T-helper 17 cell (primary cell): ENCODE measurements at regions not wholly inside any gene's neighbourhood (a gene's known extent, or its start where the extent isn't known, plus 50 kb on each side); places are given as distances from the start of the nearest gene placed in this dataset.
"Not testable (repeated sequence)": the region's sequence is repeated elsewhere in the genome, so short reads cannot be mapped to it uniquely, and the experiment has no call there.

Experiments
- ATAC-seq: fragments of 150-1000 bp; cut with Tn5 transposase; 2 replicates; pipeline ENCODE4 v1.10.0; 2021; ENCODE audit warnings: mild to moderate bottlenecking, moderate library complexity
- DNase-seq, 3 donors: peaks; one replicate each; pipeline versions ENCODE4 v3.0.0 to v3.0.0-alpha.2; 2020 to 2021
- H3K9me3 ChIP-seq: one replicate; pipeline ENCODE4 v1.7.0; 2013; ENCODE audit warnings: low read length, mild to moderate bottlenecking; ENCODE audit not compliant: control insufficient read depth, poor library complexity, severe bottlenecking
- H3K27ac Mint-ChIP-seq: one replicate; pipeline ENCODE4 v1.8.0; 2022; ENCODE audit warnings: mild to moderate bottlenecking, moderate library complexity, mixed read lengths
- H3K27me3 Mint-ChIP-seq: one replicate; pipeline ENCODE4 v1.8.0; 2022; ENCODE audit warnings: mixed read lengths
- H3K36me3 Mint-ChIP-seq: one replicate; pipeline ENCODE4 v1.8.0; 2022; ENCODE audit warnings: low read depth, mixed read lengths
- H3K4me1 Mint-ChIP-seq: one replicate; pipeline ENCODE4 v1.8.0; 2022; ENCODE audit warnings: mild to moderate bottlenecking, mixed read lengths
- H3K4me3 Mint-ChIP-seq: one replicate; pipeline ENCODE4 v1.8.0; 2022; ENCODE audit warnings: mild to moderate bottlenecking, moderate library complexity, mixed read lengths

- Mint-ChIP-seq H3K4me3 (no peak overlapping the region), H3K27me3 (no peaks in the 10 kb centered on the region), H3K36me3 (no peaks in the 10 kb centered on the region), H3K27ac (no peak overlapping the region), H3K4me1 (no peaks in the 10 kb centered on the region)
- ATAC-seq (no peak), DNase-seq (no peak)
- H3K9me3 ChIP-seq: no peaks in the 10 kb centered on the region
Observed at GRCh38 chr10:81575036-81575435, 300.0 kb upstream of the NRG3 start.

- no peaks in the 10 kb centered on the region for H3K27me3 Mint-ChIP-seq
- no peaks in the 10 kb centered on the region for H3K9me3 ChIP-seq
- no peak for ATAC-seq
- DNase-seq: no peak
- no peak overlapping the region for H3K27ac Mint-ChIP-seq
- no peaks in the 10 kb centered on the region for H3K36me3 Mint-ChIP-seq
- no peak overlapping the region for H3K4me3 Mint-ChIP-seq
- H3K4me1 Mint-ChIP-seq: no peaks in the 10 kb centered on the region
Observed at GRCh38 chr10:81576336-81576735, 298.7 kb upstream of the NRG3 start.

DNA sequence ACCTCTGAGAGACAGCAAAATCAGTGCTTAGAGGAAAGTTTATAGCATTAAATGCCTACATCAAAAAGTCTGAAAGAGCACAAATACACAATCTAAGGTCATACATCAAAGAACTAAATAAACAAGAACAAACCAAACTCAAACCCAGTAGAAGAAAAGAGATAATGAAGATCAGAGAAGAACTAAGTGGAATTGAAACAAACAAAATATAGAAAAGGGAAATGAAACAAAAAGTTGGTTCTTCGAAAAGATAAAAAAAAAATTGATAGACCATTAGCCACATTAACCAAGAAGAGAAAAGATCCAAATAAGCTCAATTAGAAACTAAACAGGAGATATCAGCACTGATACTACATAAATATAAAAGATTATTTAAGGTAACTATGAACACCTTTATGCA is 280.0 kb upstream of the NRG3 start:
- no peaks in the 10 kb centered on the region for H3K36me3 Mint-ChIP-seq
- ATAC-seq (no peak), DNase-seq (no peak)
- no peak overlapping the region for H3K27ac Mint-ChIP-seq
- H3K27me3 Mint-ChIP-seq: no peaks in the 10 kb centered on the region
- no peaks in the 10 kb centered on the region for H3K9me3 ChIP-seq
- H3K4me3 Mint-ChIP-seq: no peak overlapping the region
- no peaks in the 10 kb centered on the region for H3K4me1 Mint-ChIP-seq

GRCh38 chr10:81600185-81600584 is 274.8 kb upstream of the NRG3 start:
- DNase-seq: no peak
- no peaks in the 10 kb centered on the region for H3K4me1 Mint-ChIP-seq
- no peaks in the 10 kb centered on the region for H3K9me3 ChIP-seq
- H3K27me3 Mint-ChIP-seq: no peaks in the 10 kb centered on the region
- no peaks in the 10 kb centered on the region for H3K36me3 Mint-ChIP-seq
- H3K27ac Mint-ChIP-seq: no peak overlapping the region
- ATAC-seq: no peak
- H3K4me3 Mint-ChIP-seq: no peak overlapping the region

DNA sequence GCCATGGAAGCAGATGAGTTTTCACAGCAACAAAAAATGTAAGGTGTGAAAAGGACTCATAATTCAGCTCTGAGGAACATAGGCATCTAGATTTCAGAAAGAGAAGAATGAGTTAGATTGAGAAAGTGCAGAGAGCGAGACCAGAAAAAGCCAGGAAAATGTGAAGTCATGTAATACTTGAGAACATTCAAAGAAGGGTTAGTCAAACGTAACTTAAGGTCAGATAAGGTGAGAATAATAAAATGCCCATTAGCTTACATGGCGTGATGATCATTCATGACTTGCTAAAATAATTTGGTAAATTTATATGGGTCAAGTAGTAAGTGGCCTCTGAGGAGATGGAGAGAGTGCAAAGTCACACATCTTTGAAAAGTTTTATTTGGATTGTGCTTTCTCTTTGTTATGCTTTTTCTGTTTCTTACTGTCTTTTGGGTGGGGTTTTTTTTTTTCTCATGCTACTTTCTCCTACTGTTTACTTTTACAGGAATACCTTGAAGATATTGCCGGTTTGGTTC is 271.8 kb upstream of the NRG3 start:
- no peak overlapping the region for H3K27ac Mint-ChIP-seq
- no peaks in the 10 kb centered on the region for H3K9me3 ChIP-seq
- no peak overlapping the region for H3K4me3 Mint-ChIP-seq
- no peaks in the 10 kb centered on the region for H3K36me3 Mint-ChIP-seq
- ATAC-seq (no peak), DNase-seq (no peak)
- no peaks in the 10 kb centered on the region for H3K4me1 Mint-ChIP-seq
- no peaks in the 10 kb centered on the region for H3K27me3 Mint-ChIP-seq

DNA sequence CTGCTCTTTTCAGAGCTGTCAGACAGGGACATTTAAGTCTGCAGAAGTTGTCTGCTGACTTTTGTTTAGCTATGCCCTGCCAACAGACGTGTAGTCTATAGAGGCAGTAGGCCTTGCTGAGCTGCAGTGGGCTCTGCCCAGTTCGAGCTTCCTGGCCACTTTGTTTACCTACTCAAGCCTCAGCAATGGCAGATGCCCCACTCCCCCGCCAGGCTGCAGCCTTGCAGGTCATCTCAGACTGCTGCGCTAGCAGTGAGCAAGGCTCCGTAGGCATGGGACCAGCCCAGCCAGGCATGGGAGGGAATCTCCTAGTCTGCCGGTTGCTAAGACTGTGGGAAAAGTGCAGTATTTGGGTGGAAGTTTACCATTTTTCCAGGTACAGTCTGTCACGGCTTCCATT is 230.5 kb upstream of the NRG3 start:
- H3K27ac Mint-ChIP-seq, H3K4me3 Mint-ChIP-seq, H3K9me3 ChIP-seq, H3K36me3 Mint-ChIP-seq, ATAC-seq, H3K27me3 Mint-ChIP-seq, DNase-seq, H3K4me1 Mint-ChIP-seq: not testable (repeated sequence)

DNA sequence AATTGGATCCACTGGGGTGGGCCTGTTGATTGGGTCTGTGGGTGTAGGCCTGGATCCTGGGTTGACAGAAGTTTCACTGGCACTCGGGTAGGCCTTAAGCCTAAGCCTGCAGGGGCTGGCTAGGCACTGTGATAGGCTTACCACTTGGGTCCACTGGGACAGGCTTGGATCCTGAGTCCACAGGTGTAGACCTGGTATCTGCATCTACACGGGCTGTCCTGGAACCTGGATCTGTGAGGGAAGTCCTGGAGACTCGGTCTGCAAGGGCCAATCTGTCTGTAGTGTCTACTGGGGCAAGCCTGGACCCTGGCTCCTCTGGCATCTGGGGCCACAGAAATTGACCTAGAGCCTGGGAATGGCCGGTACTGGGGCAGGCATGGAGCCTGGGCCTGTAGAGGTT is 219.0 kb upstream of the NRG3 start:
- Mint-ChIP-seq H3K27ac (no peak overlapping the region), H3K4me3 (no peak overlapping the region), H3K36me3 (no peaks in the 10 kb centered on the region), H3K4me1 (no peaks in the 10 kb centered on the region), H3K27me3 (no peaks in the 10 kb centered on the region)
- DNase-seq: no peak
- no peak for ATAC-seq
- no peaks in the 10 kb centered on the region for H3K9me3 ChIP-seq

DNA sequence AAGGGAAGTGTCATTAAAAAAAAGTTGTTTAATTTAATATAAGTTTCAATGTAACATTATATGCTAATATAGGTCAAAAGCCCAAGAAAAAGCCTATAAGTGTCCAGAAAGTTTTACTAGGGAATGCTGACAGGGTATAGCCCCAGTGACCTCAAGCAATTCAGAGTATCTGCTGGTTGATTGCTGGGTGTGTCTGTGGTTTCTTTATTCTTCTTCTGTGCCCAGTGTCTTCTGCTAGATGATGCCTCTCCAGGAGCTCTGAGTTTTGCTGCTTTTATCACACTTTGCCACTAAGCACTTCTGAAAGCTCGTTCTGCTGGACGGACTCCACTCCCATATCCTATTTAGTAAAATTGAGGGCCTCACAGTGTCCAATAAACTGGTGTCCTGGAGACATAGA is 212.2 kb upstream of the NRG3 start:
- ATAC-seq: no peak
- no peak for DNase-seq
- no peaks in the 10 kb centered on the region for H3K9me3 ChIP-seq
- H3K36me3 Mint-ChIP-seq: no peaks in the 10 kb centered on the region
- no peak overlapping the region for H3K27ac Mint-ChIP-seq
- no peaks in the 10 kb centered on the region for H3K27me3 Mint-ChIP-seq
- H3K4me1 Mint-ChIP-seq: no peaks in the 10 kb centered on the region
- no peak overlapping the region for H3K4me3 Mint-ChIP-seq

GRCh38 chr10:81664800-81665199 is 210.2 kb upstream of the NRG3 start:
- not testable (repeated sequence) for H3K27me3 Mint-ChIP-seq, H3K9me3 ChIP-seq, DNase-seq, H3K36me3 Mint-ChIP-seq, ATAC-seq, H3K4me3 Mint-ChIP-seq, H3K27ac Mint-ChIP-seq, H3K4me1 Mint-ChIP-seq

DNA sequence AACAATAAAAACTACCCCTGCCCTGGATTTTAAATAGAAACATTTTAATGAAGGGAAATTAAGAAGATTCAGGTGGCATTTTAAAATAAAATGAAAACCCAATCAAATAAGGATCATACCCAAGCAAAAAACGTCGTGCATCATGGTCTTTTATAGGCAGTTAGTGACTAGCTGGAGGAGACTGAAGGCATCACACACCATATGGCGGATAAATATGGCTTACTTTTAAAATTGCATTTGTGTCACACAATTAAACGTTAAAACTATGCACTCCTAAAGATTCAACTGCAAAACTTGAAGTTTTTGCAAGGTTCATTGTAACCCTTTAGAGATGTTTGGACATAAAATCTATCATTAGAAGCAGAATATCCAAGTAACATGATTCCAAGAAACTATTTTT is 200.1 kb upstream of the NRG3 start:
- H3K27ac Mint-ChIP-seq: no peak overlapping the region
- no peak for ATAC-seq
- no peaks in the 10 kb centered on the region for H3K36me3 Mint-ChIP-seq
- no peaks in the 10 kb centered on the region for H3K9me3 ChIP-seq
- H3K4me3 Mint-ChIP-seq: no peak overlapping the region
- no peak for DNase-seq
- no peaks in the 10 kb centered on the region for H3K4me1 Mint-ChIP-seq
- H3K27me3 Mint-ChIP-seq: no peaks in the 10 kb centered on the region

DNA sequence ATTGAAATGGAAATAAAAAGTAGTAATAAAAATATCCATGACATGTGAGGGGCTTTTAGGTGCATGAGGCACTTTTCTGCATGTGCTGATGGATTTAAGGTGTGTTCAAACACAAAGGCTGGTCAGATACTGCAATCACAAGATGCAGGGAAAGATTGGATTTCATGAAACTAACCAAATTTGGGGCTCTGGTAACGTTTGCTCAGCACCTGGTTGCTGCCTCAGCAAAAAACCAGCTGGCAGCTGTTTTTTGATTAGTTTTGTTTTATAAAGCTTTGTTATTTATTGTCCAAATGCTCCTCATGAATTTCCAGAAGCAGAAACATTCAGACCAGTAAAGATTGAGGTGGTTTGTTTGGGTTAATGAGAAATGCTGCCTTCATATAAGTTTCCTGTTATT is 195.7 kb upstream of the NRG3 start:
- Mint-ChIP-seq H3K27ac (no peak overlapping the region), H3K4me3 (no peak overlapping the region), H3K4me1 (no peaks in the 10 kb centered on the region), H3K36me3 (no peaks in the 10 kb centered on the region), H3K27me3 (no peaks in the 10 kb centered on the region)
- H3K9me3 ChIP-seq: no peaks in the 10 kb centered on the region
- DNase-seq (no peak), ATAC-seq (no peak)

GRCh38 chr10:81680359-81680758 is 194.6 kb upstream of the NRG3 start:
- no peaks in the 10 kb centered on the region for H3K36me3 Mint-ChIP-seq
- no peaks in the 10 kb centered on the region for H3K4me1 Mint-ChIP-seq
- H3K4me3 Mint-ChIP-seq: no peak overlapping the region
- H3K27ac Mint-ChIP-seq: no peak overlapping the region
- DNase-seq (no peak), ATAC-seq (no peak)
- no peaks in the 10 kb centered on the region for H3K9me3 ChIP-seq
- H3K27me3 Mint-ChIP-seq: no peaks in the 10 kb centered on the region

GRCh38 chr10:81688459-81688858 is 186.5 kb upstream of the NRG3 start:
- DNase-seq: no peak
- no peak overlapping the region for H3K4me3 Mint-ChIP-seq
- no peaks in the 10 kb centered on the region for H3K9me3 ChIP-seq
- H3K27ac Mint-ChIP-seq: no peak overlapping the region
- no peaks in the 10 kb centered on the region for H3K27me3 Mint-ChIP-seq
- H3K36me3 Mint-ChIP-seq: no peaks in the 10 kb centered on the region
- no peaks in the 10 kb centered on the region for H3K4me1 Mint-ChIP-seq
- ATAC-seq: no peak

DNA sequence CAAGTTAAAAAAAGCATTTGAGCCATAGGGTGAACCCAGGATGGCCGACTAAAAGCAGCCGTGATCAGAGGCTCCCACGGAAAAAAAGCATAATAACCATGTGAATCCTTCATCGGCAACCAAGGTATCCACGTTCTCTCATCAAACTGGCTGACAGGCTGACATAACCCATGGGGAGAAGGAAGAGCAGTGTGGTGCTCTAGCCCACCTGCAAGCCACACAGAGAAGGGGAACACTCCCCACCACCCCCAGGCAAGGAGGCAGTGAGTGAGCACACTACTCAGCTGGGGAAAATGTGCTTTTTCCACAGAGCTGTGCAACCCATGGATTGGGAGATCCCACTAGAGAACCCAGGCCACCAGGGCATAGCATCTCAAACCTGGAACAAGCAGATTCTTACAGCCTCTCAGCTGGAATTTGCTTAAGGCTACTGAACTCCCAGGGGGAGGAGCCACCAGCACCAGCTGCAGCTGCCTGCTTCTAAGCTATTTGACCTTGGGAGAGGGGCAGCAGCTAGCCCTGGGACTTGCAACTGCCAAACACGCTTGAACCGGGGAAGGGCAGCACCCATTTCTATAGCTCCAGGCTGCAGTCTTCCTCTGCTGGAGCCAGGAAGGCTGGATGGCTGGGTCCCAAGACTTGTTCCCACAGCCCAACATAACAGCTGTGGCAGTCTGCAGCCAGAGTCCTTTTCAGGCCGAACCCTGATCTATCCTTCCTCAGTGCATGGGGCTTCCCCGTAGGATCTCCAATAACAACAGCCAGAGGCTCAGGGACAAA is 178.2 kb upstream of the NRG3 start:
- no peak overlapping the region for H3K4me3 Mint-ChIP-seq
- H3K4me1 Mint-ChIP-seq: no peaks in the 10 kb centered on the region
- DNase-seq: no peak
- H3K36me3 Mint-ChIP-seq: no peaks in the 10 kb centered on the region
- no peak for ATAC-seq
- no peak overlapping the region for H3K27ac Mint-ChIP-seq
- no peaks in the 10 kb centered on the region for H3K27me3 Mint-ChIP-seq
- no peaks in the 10 kb centered on the region for H3K9me3 ChIP-seq
